IMR-90 (cell line): ENCODE measurements at regions not wholly inside any gene's neighbourhood (a gene's known extent, or its start where the extent isn't known, plus 50 kb on each side); places are given as distances from the start of the nearest gene placed in this dataset.

Experiments
- ATAC-seq: fragments of 200-7000 bp; cut with Tn5 transposase; 2 replicates; pipeline ENCODE4 v1.9.1; 2020; ENCODE audit warnings: low read depth, mild to moderate bottlenecking, moderate library complexity
- BruUV-seq: library from RNA; stranded (reverse); fragments of 400-500 nt; replicated peaks from 2 replicates; lab custom pipeline; 2021; lab: Mats Ljungman, UMichigan
- CTCF ChIA-PET: fragments of 300-600 bp; formaldehyde crosslinking; extraction: SDS; loops from one replicate; lab custom pipeline; 2021; ENCODE audit warnings: antibody characterized with exemption; lab: Yijun Ruan, JAX
- POLR2A ChIA-PET: fragments of 300-600 bp; sonication (Branson Sonifier 250); formaldehyde crosslinking; loops from one replicate; lab custom pipeline; 2022; ENCODE audit warnings: antibody characterized with exemption; ENCODE audit not compliant: unreplicated experiment; lab: Charles Lee
- DNase-seq: peaks from one replicate; pipeline ENCODE4 v3.0.0; 2013
- H2AFZ ChIP-seq: replicated peaks from 2 replicates; pipeline ENCODE3; 2013; ENCODE audit warnings: low read length, mild to moderate bottlenecking; ENCODE audit not compliant: poor library complexity
- H2AK5ac ChIP-seq: 2 replicates; pipeline ENCODE4 v1.6.1; 2013; ENCODE audit warnings: low read depth, low read length, inconsistent platforms
- H2AK9ac ChIP-seq: replicated peaks from 2 replicates; pipeline ENCODE3; 2013; ENCODE audit warnings: mild to moderate bottlenecking, low read depth, low read length, moderate library complexity; ENCODE audit not compliant: poor library complexity
- H2BK120ac ChIP-seq: 2 replicates; pipeline ENCODE4 v1.6.1; 2013; ENCODE audit warnings: low read depth, low read length, inconsistent platforms
- H2BK15ac ChIP-seq: 3 replicates; pipeline ENCODE4 v1.6.1; 2013; ENCODE audit warnings: low read depth, low read length, inconsistent platforms
- H2BK20ac ChIP-seq: 2 replicates; pipeline ENCODE4 v1.6.1; 2013; ENCODE audit warnings: low read depth, mild to moderate bottlenecking, inconsistent platforms, low read length, moderate library complexity
- H2BK5ac ChIP-seq: 2 replicates; pipeline ENCODE4 v1.6.1; 2013; ENCODE audit warnings: mild to moderate bottlenecking, low read depth, low read length, inconsistent platforms; ENCODE audit not compliant: poor library complexity, severe bottlenecking
- H3K14ac ChIP-seq: replicated peaks from 2 replicates; pipeline ENCODE4 v1.6.1; 2013; ENCODE audit warnings: low read depth, low read length, inconsistent platforms
- H3K18ac ChIP-seq: 2 replicates; pipeline ENCODE4 v1.6.1; 2013; ENCODE audit warnings: low read depth, low read length, control low read depth
- H3K23ac ChIP-seq: 2 replicates; pipeline ENCODE4 v1.6.1; 2013; ENCODE audit warnings: low read depth, low read length, inconsistent platforms
- H3K27ac ChIP-seq: 2 replicates; pipeline ENCODE4 v1.5.1; 2013; ENCODE audit warnings: mild to moderate bottlenecking, control low read depth, low read length; ENCODE audit not compliant: insufficient read depth
- H3K27me3 ChIP-seq: 2 replicates; pipeline ENCODE4 v1.6.1; 2013; ENCODE audit warnings: low read length; ENCODE audit not compliant: control insufficient read depth, insufficient read depth
- H3K36me3 ChIP-seq: 2 replicates; pipeline ENCODE4 v1.6.1; 2013; ENCODE audit warnings: low read length, mixed read lengths; ENCODE audit not compliant: control insufficient read depth, insufficient read depth
- H3K4ac ChIP-seq: 2 replicates; pipeline ENCODE4 v1.6.1; 2013; ENCODE audit warnings: low read depth, low read length, inconsistent platforms
- H3K4me1 ChIP-seq: 2 replicates; pipeline ENCODE4 v1.6.1; 2013; ENCODE audit warnings: low read length, mixed read lengths; ENCODE audit not compliant: control insufficient read depth, insufficient read depth
- H3K4me2 ChIP-seq: 2 replicates; pipeline ENCODE4 v1.6.1; 2013; ENCODE audit warnings: low read depth, mild to moderate bottlenecking, control low read depth, low read length, moderate library complexity
- H3K4me3 ChIP-seq: 2 replicates; pipeline ENCODE4 v1.5.1; 2013; ENCODE audit warnings: low read depth, mild to moderate bottlenecking, control low read depth, low read length, moderate library complexity; ENCODE audit not compliant: insufficient read depth
- H3K56ac ChIP-seq: 2 replicates; pipeline ENCODE4 v1.6.1; 2013; ENCODE audit warnings: low read length, inconsistent platforms; ENCODE audit not compliant: insufficient read depth; ENCODE audit errors: extremely low read depth
- H3K79me1 ChIP-seq, 2 experiments: 2 replicates each; pipeline ENCODE4 v1.6.1; 2013; ENCODE audit warnings: low read length in 2 of 2, inconsistent platforms in 1 of 2, low read depth in 1 of 2
- H3K9ac ChIP-seq: 2 replicates; pipeline ENCODE4 v1.6.1; 2013; ENCODE audit warnings: low read depth, low read length, control low read depth
- H3K9me1 ChIP-seq: 2 replicates; pipeline ENCODE4 v1.6.1; 2013; ENCODE audit warnings: low read length, inconsistent platforms; ENCODE audit not compliant: insufficient read depth
- H3K9me3 ChIP-seq: 2 replicates; pipeline ENCODE4 v1.6.1; 2013; ENCODE audit warnings: low read length; ENCODE audit not compliant: control insufficient read depth, insufficient read depth
- H4K20me1 ChIP-seq: 2 replicates; pipeline ENCODE4 v1.6.1; 2013; ENCODE audit warnings: low read length, inconsistent platforms; ENCODE audit not compliant: insufficient read depth
- H4K5ac ChIP-seq: 2 replicates; pipeline ENCODE4 v1.6.1; 2013; ENCODE audit warnings: mild to moderate bottlenecking, low read depth, low read length, control low read depth
- H4K8ac ChIP-seq, 2 experiments: 2 replicates each; pipeline ENCODE4 v1.6.1; 2013; ENCODE audit warnings: low read depth in 2 of 2, low read length in 2 of 2, control low read depth in 1 of 2, inconsistent platforms in 1 of 2
- H4K91ac ChIP-seq: 2 replicates; pipeline ENCODE4 v1.6.1; 2013; ENCODE audit warnings: low read depth, low read length, inconsistent platforms; ENCODE audit not compliant: insufficient read depth
- BHLHE40 ChIP-seq: fragments of 150-350 bp; IDR thresholded peaks from 2 replicates; pipeline ENCODE4 v1.6.1; 2016; ENCODE audit warnings: mild to moderate bottlenecking, low read depth, low read length
- CEBPB ChIP-seq: IDR thresholded peaks from 2 replicates; pipeline ENCODE4 v1.6.1; 2012; ENCODE audit warnings: low read depth, low read length, improper control_type of control experiment
- CHD1 ChIP-seq: IDR thresholded peaks from 2 replicates; pipeline ENCODE4 v1.6.1; 2012; ENCODE audit warnings: low read depth, low read length, improper control_type of control experiment
- CTCF ChIP-seq: conservative IDR thresholded peaks from 2 replicates; pipeline ENCODE4 v1.5.1; 2012; ENCODE audit warnings: mild to moderate bottlenecking, low read depth, low read length, improper control_type of control experiment
- ELK1 ChIP-seq: fragments of 150-350 bp; IDR thresholded peaks from 2 replicates; pipeline ENCODE4 v1.6.1; 2016; ENCODE audit warnings: low read depth, mild to moderate bottlenecking, low read length, moderate library complexity, borderline replicate concordance
- FOS ChIP-seq: fragments of 150-350 bp; IDR thresholded peaks from 2 replicates; pipeline ENCODE4 v1.6.1; 2016; ENCODE audit warnings: low read depth, low read length
- MAZ ChIP-seq: IDR thresholded peaks from 2 replicates; pipeline ENCODE4 v1.6.1; 2012; ENCODE audit warnings: low read depth, mild to moderate bottlenecking, low read length, improper control_type of control experiment, moderate library complexity, borderline replicate concordance
- NFE2L2 ChIP-seq: fragments of 150-350 bp; IDR thresholded peaks from 2 replicates; pipeline ENCODE4 v1.6.1; 2016; ENCODE audit warnings: low read depth, mild to moderate bottlenecking, low read length
- POLR2A ChIP-seq: IDR thresholded peaks from 2 replicates; pipeline ENCODE4 v1.6.1; 2012; ENCODE audit warnings: mild to moderate bottlenecking, low read depth, low read length
- RAD21 ChIP-seq: IDR thresholded peaks from 2 replicates; pipeline ENCODE4 v1.6.1; 2012; ENCODE audit warnings: low read length, improper control_type of control experiment
- RCOR1 ChIP-seq: IDR thresholded peaks from 2 replicates; pipeline ENCODE4 v1.6.1; 2012; ENCODE audit warnings: mild to moderate bottlenecking, low read length, improper control_type of control experiment; ENCODE audit not compliant: insufficient replicate concordance
- RFX5 ChIP-seq: IDR thresholded peaks from 2 replicates; pipeline ENCODE4 v1.8.0; 2012; ENCODE audit warnings: low read depth, mild to moderate bottlenecking, low read length, moderate library complexity
- SMC3 ChIP-seq: fragments of 150-350 bp; IDR thresholded peaks from 2 replicates; pipeline ENCODE4 v1.6.1; 2016; ENCODE audit warnings: low read depth, mild to moderate bottlenecking, antibody characterized with exemption, low read length, moderate library complexity
- USF2 ChIP-seq: fragments of 150-350 bp; IDR thresholded peaks from 2 replicates; pipeline ENCODE4 v1.6.1; 2017; ENCODE audit warnings: mild to moderate bottlenecking, antibody characterized with exemption, low read length, low read depth
- WGBS, 2 experiments: methylation state at CpG; one replicate each; pipeline versions ENCODE4 v1.1.5 to v1.1.7; 2013; ENCODE audit warnings: missing lambda C conversion rate in 2 of 2; ENCODE audit not compliant: insufficient read length in 1 of 2; ENCODE audit errors: extremely low coverage in 2 of 2; 5-methylcytosine and 5-hydroxymethylcytosine counted together
- dilution Hi-C: fragments of 300-500 bp; cut with HindIII; formaldehyde crosslinking; loops from one replicate; pipeline ENCODE4 v1.14.3; 2018; ENCODE audit warnings: low sequenced_read_pairs; ENCODE audit not compliant: unreplicated experiment
- in situ Hi-C: fragments of 300-500 bp; cut with MboI; formaldehyde crosslinking; loops from 3 replicates; pipeline ENCODE4 v1.14.3; 2019; ENCODE audit warnings: low sequenced_read_pairs, inconsistent platforms, mixed read lengths
- intact Hi-C: fragments of 100-400 bp; cut with micrococcal nuclease; formaldehyde crosslinking; loops from 2 replicates; pipeline ENCODE4 v1.10.0; 2022

GRCh38 chr1:198054510-198054909, 102.3 kb upstream of the NEK7 start:
- no peak for ATAC-seq
- Histone ChIP-seq H3K4ac (no peak overlapping the region), H3K4me3 (no peak overlapping the region), H3K14ac (no peak overlapping the region), H3K27ac (no peak overlapping the region), H2BK15ac (no peak overlapping the region), H3K56ac (no peak overlapping the region), H3K27me3 (no peaks in the 10 kb centered on the region), H3K23ac (no peak overlapping the region), H3K9me3 (no peaks in the 10 kb centered on the region), H4K5ac (no peak overlapping the region), H4K91ac (no peak overlapping the region), H2AK5ac (no peak overlapping the region), H3K79me1 (no peaks in the 10 kb centered on the region), H2AK9ac (no peak overlapping the region), H3K4me2 (no peak overlapping the region), H4K20me1 (no peaks in the 10 kb centered on the region), H2BK20ac (no peak overlapping the region), H2BK120ac (no peak overlapping the region), H3K9me1 (no peaks in the 10 kb centered on the region), H3K9ac (no peak overlapping the region), H2AFZ (no peak overlapping the region), H4K8ac (no peak overlapping the region), H3K4me1 (no peaks in the 10 kb centered on the region), H3K18ac (no peak overlapping the region), H3K36me3 (no peaks in the 10 kb centered on the region), H2BK5ac (no peak overlapping the region)
- in situ Hi-C loops (no loop called here), intact Hi-C loops (no loop called here), dilution Hi-C loops (no loop called here)
- TF ChIP-seq MAZ = no peak
- TF ChIP-seq RAD21 = no peak
- TF ChIP-seq CEBPB = no peak
- TF ChIP-seq RFX5 = no peak
- TF ChIP-seq CHD1 = no peak
- no peak for TF ChIP-seq ELK1
- TF ChIP-seq USF2 = no peak
- no peak for TF ChIP-seq CTCF
- no peak for TF ChIP-seq POLR2A
- no peak for TF ChIP-seq RCOR1
- TF ChIP-seq FOS = no peak
- no peak for TF ChIP-seq NFE2L2
- TF ChIP-seq BHLHE40 = no peak
- no peak for TF ChIP-seq SMC3
- DNase-seq = no peak
- BruUV-seq = no TSS peak
- ChIA-PET POLR2A (no interaction called here), CTCF (interaction anchor here (0.8 kb wide), 1 partner anchor 10 kb away, joined by 3 read pairs; no protein-coding TSS in a partner anchor)
- no CpG with 5 or more reads among the region's 3 CpGs for WGBS, 2 experiments
